22Rv1 (cell line): ENCODE measurements at regions not wholly inside any gene's neighbourhood (a gene's known extent, or its start where the extent isn't known, plus 50 kb on each side); places are given as distances from the start of the nearest gene placed in this dataset.

Experiments used
- H3K27ac ChIP-seq: fragments of 450-650 bp; 2 replicates; pipeline ENCODE4 v1.5.1; 2017
- ZFX ChIP-seq: fragments of 450-650 bp; IDR thresholded peaks from 2 replicates; pipeline ENCODE4 v1.6.1; 2017; ENCODE audit warnings: antibody characterized with exemption, borderline replicate concordance
- TF ChIP-seq, protein P1 (sequence below): fragments of 450-650 bp; IDR thresholded peaks from 2 replicates; pipeline ENCODE4 v1.5.1; 2017; ENCODE audit warnings: mild to moderate bottlenecking

DNA sequence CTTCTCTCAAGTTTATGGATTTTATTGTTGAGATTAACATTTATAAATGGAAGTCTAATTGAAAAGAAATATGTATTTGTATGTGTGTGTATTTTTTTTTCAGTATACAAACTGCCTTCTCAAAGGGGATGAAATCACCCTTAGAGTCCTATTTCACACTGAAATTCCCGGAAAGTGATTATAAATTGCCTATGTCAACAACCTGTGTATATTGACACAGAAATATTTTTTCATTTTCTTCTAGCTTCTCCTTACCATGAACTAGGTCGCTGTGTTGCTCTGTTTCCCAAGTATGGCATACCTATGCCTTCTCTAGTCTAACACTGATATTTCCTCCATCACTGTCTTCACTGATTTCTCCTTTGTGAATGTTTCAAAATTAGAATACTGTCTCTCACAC lies 444.0 kb upstream of the AZI2 start:
- no peak for TF ChIP-seq ZFX
- TF ChIP-seq, protein P1, sequence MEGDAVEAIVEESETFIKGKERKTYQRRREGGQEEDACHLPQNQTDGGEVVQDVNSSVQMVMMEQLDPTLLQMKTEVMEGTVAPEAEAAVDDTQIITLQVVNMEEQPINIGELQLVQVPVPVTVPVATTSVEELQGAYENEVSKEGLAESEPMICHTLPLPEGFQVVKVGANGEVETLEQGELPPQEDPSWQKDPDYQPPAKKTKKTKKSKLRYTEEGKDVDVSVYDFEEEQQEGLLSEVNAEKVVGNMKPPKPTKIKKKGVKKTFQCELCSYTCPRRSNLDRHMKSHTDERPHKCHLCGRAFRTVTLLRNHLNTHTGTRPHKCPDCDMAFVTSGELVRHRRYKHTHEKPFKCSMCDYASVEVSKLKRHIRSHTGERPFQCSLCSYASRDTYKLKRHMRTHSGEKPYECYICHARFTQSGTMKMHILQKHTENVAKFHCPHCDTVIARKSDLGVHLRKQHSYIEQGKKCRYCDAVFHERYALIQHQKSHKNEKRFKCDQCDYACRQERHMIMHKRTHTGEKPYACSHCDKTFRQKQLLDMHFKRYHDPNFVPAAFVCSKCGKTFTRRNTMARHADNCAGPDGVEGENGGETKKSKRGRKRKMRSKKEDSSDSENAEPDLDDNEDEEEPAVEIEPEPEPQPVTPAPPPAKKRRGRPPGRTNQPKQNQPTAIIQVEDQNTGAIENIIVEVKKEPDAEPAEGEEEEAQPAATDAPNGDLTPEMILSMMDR = no peak
- H3K27ac ChIP-seq = no peak overlapping the region

DNA sequence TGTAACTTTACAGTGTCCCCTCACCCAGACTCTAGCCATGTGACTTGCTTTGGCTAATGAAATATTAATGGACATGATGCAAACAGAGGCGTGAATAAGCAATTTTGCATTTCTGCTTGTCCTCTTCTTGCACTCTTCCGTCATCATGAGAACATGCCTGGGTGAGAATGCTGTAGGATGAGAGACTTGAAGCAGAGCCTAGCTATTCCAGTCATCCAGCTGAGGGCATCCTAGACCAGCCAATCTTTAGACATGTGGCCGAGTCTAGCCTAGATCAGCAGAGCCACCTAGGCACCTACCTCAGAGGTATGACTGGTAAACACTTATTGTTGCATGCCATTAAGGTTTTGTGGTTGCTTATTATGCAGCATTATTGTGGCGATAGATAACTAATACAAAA lies 450.5 kb upstream of the AZI2 start:
- no peak for TF ChIP-seq ZFX
- TF ChIP-seq, protein P1 = no peak
- H3K27ac ChIP-seq = no peak overlapping the region

DNA sequence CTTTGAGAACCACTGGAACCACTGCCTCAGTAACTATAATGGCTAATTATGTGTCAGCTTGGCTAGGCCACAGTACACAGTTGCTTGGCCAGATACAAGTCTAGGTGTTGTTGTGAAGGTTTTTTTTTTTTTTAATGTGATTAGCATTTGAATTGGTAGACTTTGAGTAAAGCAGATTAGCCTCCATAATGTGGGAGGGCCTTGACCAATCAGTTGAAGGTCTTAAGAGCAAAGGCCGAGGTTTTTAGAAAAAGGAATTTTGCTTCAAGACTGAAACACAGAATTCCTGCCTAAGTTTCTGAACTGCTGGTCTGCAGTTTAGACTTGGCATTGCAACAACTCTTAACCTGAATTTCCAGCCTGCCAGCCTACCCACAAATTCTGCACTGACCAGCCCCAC lies 451.6 kb upstream of the AZI2 start:
- no peak overlapping the region for H3K27ac ChIP-seq
- no peak for TF ChIP-seq ZFX
- TF ChIP-seq, protein P1 = no peak

DNA sequence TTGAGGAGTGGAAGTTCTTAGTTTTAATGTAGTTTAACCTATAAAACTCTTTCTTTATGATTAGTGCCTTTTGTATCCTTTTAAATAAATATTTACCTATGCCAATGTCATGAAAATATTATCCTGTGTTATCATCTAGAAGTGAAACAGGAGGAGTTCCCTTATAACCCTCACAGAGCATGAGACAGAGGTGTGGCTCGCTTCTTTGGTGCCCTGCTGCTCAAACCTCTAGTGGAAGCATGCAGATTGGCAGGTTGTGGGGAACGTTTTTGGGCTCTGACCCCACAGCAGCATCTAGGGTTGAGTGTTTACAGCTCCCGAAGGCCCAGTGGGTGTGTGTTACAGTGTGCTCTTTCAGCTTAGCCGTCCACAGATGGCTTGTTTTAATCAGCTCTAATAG lies 459.4 kb upstream of the AZI2 start:
- TF ChIP-seq, protein P1 = no peak
- no peak for TF ChIP-seq ZFX
- no peak overlapping the region for H3K27ac ChIP-seq

DNA sequence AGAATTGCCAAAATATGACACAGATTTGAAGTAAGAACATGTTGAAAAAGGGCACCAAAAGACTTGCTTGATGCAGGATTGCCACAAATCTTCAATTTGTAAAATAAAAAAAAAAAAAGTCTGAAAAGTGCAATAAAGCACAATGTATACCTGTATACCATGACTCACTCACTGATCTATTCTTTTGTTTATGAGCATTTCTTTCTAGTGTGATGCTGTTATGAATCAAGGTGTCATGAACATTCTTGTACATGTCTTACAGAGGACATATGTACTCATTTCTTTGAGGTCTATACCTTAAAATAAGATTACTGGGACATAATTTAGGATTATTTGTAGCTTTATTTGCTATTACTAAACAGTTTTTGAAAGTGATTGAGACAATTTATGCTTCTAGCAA lies 464.9 kb upstream of the RBMS3 start:
- H3K27ac ChIP-seq = no peak overlapping the region
- TF ChIP-seq, protein P1 = no peak
- TF ChIP-seq ZFX = no peak

DNA sequence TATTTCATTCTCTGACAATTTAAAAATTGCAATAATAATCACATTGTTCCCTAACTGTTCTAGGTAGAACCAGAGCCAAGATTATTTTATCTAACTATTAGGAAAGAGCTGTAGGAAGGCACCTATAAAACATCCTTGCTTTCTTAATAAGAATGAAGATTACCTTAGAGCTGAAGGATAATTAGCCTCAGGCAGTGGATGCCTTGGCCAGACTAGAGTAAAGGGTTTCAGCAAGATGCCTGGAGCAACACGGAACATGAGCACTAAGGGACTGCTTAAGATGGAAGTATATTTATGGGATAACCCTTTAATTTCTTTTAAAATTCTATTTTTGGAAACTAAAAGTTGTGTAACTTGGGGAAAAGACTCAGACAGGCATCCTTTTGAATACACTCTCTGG lies 456.6 kb upstream of the RBMS3 start:
- H3K27ac ChIP-seq = no peak overlapping the region
- TF ChIP-seq ZFX = no peak
- TF ChIP-seq, protein P1 = no peak

DNA sequence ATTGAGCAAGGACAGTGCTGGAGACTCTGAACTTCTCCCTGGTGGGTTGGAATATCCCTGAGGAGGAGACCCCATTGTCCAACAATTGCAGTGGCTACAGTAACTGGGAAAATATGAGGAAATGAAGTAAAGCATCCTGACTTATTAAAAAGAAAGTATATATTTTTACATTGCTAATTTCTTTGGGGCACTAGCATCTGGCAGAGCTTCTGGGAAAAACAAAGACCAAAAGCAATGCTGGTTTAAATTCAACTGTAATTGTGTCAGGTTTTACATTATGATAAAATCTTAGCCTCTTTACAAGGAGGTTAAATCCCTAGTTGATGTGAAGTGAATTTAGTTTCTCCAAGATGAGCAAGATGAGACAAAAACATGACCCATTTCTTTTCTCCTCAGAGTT lies 454.0 kb upstream of the RBMS3 start:
- no peak for TF ChIP-seq ZFX
- TF ChIP-seq, protein P1 = no peak

More for the DNA sequence above, 454.0 kb upstream of the RBMS3 start:
- no peak overlapping the region for H3K27ac ChIP-seq
